SK-N-SH (cell line): ENCODE measurements at regions not wholly inside any gene's neighbourhood (a gene's known extent, or its start where the extent isn't known, plus 50 kb on each side); places are given as distances from the start of the nearest gene placed in this dataset.

ENCODE experiments used
- CTCF ChIA-PET: fragments of 300-600, 350-600 bp; formaldehyde crosslinking; extraction: SDS; loops from one replicate; lab custom pipeline; 2021; lab: Yijun Ruan, JAX
- POLR2A ChIA-PET: fragments of 350-600 bp; sonication (Branson Sonifier 250); formaldehyde crosslinking; extraction: SDS; loops from one replicate; lab custom pipeline; 2020; ENCODE audit warnings: antibody characterized with exemption, inconsistent platforms; lab: Yijun Ruan, JAX
- DNase-seq: peaks from one replicate; pipeline ENCODE4 v3.0.0; 2012
- H2AFZ ChIP-seq: fragments of 200-600 bp; sonication (generic); 2 replicates; pipeline ENCODE4 v1.8.1; 2016; ENCODE audit warnings: antibody characterized with exemption, mild to moderate bottlenecking, low read depth
- H3F3A ChIP-seq: fragments of 200-600 bp; sonication (generic); replicated peaks from 2 replicates; pipeline ENCODE3; 2016; ENCODE audit warnings: antibody characterized with exemption, mild to moderate bottlenecking; ENCODE audit not compliant: insufficient read depth
- H3K27ac ChIP-seq, 2 experiments: fragments of 200-500 bp in 1 of 2; fragments of 200-600 bp in 1 of 2; sonication (Bioruptor generic) in 1 of 2; sonication (generic), shearing (Covaris generic) in 1 of 2; 2 replicates each; pipeline versions ENCODE4 v1.5.1 to v1.6.1; 2014 to 2016; ENCODE audit warnings: low read depth in 2 of 2, inconsistent platforms in 1 of 2, low read length in 1 of 2, mild to moderate bottlenecking in 1 of 2, mixed read lengths in 1 of 2
- H3K27me3 ChIP-seq: fragments of 200-600 bp; sonication (generic), shearing (Covaris generic); 2 replicates; pipeline ENCODE4 v1.6.1; 2016; ENCODE audit warnings: mixed run types; ENCODE audit not compliant: insufficient read depth
- H3K36me3 ChIP-seq, 2 experiments: fragments of 200-500 bp in 1 of 2; fragments of 200-600 bp in 1 of 2; sonication (Bioruptor generic) in 1 of 2; sonication (generic) in 1 of 2; replicated peaks in 1 of 2; 2 replicates each; pipeline versions ENCODE3 to v1.5.1; 2014 to 2016; ENCODE audit warnings: low read length in 1 of 2, mild to moderate bottlenecking in 1 of 2; ENCODE audit not compliant: insufficient read depth in 2 of 2, control insufficient read depth in 1 of 2
- H3K4me1 ChIP-seq, 2 experiments: fragments of 200-500 bp in 1 of 2; fragments of 200-600 bp in 1 of 2; sonication (Bioruptor generic) in 1 of 2; sonication (generic), shearing (Covaris generic) in 1 of 2; 2 replicates each; pipeline versions ENCODE4 v1.5.1 to v1.6.1; 2014 to 2016; ENCODE audit warnings: low read depth in 1 of 2, low read length in 1 of 2, mixed run types in 1 of 2; ENCODE audit not compliant: insufficient read depth in 2 of 2, control insufficient read depth in 1 of 2
- H3K4me2 ChIP-seq: fragments of 200-600 bp; sonication (generic), shearing (Covaris generic); 2 replicates; pipeline ENCODE4 v1.6.1; 2017; ENCODE audit warnings: mixed run types
- H3K4me3 ChIP-seq, 2 experiments: fragments of 200-500 bp in 1 of 2; fragments of 200-600 bp in 1 of 2; sonication (Bioruptor generic) in 1 of 2; sonication (generic), shearing (Covaris generic) in 1 of 2; 2 replicates each; pipeline versions ENCODE4 v1.5.1 to v1.8.1; 2014 to 2016; ENCODE audit warnings: low read depth in 2 of 2, inconsistent platforms in 1 of 2, low read length in 1 of 2, mild to moderate bottlenecking in 1 of 2, mixed read lengths in 1 of 2, moderate library complexity in 1 of 2
- H3K79me2 ChIP-seq: fragments of 200-600 bp; sonication (generic); 2 replicates; pipeline ENCODE4 v1.8.1; 2017; ENCODE audit warnings: mild to moderate bottlenecking; ENCODE audit not compliant: insufficient read depth
- H3K9ac ChIP-seq: fragments of 200-600 bp; sonication (generic); 2 replicates; pipeline ENCODE4 v1.6.1; 2017; ENCODE audit warnings: mixed run types
- H3K9me2 ChIP-seq: fragments of 200-600 bp; sonication (generic); 2 replicates; pipeline ENCODE4 v1.6.1; 2017; ENCODE audit warnings: mixed run types
- H3K9me3 ChIP-seq: fragments of 200-600 bp; sonication (generic); 2 replicates; pipeline ENCODE4 v1.6.1; 2017; ENCODE audit warnings: mixed run types, mild to moderate bottlenecking, moderate library complexity
- H4K20me1 ChIP-seq: fragments of 200-600 bp; sonication (generic); 2 replicates; pipeline ENCODE4 v1.6.1; 2017; ENCODE audit warnings: mild to moderate bottlenecking, mixed run types; ENCODE audit not compliant: insufficient read depth
- CHD2 ChIP-seq: fragments of 150-350 bp; IDR thresholded peaks from 2 replicates; pipeline ENCODE4 v1.6.1; 2018; ENCODE audit warnings: low read length; ENCODE audit not compliant: partially characterized antibody
- EP300 ChIP-seq, 2 experiments: IDR thresholded peaks; 2 replicates each; pipeline versions ENCODE4 v1.4.0 to v1.6.1; 2012; ENCODE audit warnings: borderline replicate concordance in 1 of 2, low read depth in 1 of 2, low read length in 1 of 2
- FOSL2 ChIP-seq: IDR thresholded peaks from 2 replicates; pipeline ENCODE4 v1.4.0; 2012; ENCODE audit warnings: low read depth, mild to moderate bottlenecking, moderate library complexity, borderline replicate concordance
- FOXJ3 ChIP-seq: sonication (generic); formaldehyde crosslinking; IDR thresholded peaks from 2 replicates; pipeline ENCODE4 v1.5.1; 2020; ENCODE audit warnings: mild to moderate bottlenecking, missing genetic modification reagents
- GATA2 ChIP-seq: sonication (generic); formaldehyde crosslinking; IDR thresholded peaks from 2 replicates; pipeline ENCODE4 v1.5.0; 2020; ENCODE audit warnings: mild to moderate bottlenecking, missing genetic modification reagents
- JUND ChIP-seq: IDR thresholded peaks from 2 replicates; pipeline ENCODE4 v1.4.0; 2012
- MAX ChIP-seq: IDR thresholded peaks from 2 replicates; pipeline ENCODE4 v1.4.0; 2012; ENCODE audit warnings: low read depth
- MXI1 ChIP-seq: IDR thresholded peaks from 2 replicates; pipeline ENCODE4 v1.6.1; 2012; ENCODE audit warnings: mild to moderate bottlenecking, low read depth, low read length, improper control_type of control experiment
- NRF1 ChIP-seq: IDR thresholded peaks from 2 replicates; pipeline ENCODE4 v1.6.1; 2012; ENCODE audit warnings: low read depth, mild to moderate bottlenecking, low read length
- RAD21 ChIP-seq: IDR thresholded peaks from 2 replicates; pipeline ENCODE4 v1.6.1; 2012; ENCODE audit warnings: mild to moderate bottlenecking, low read length
- RCOR1 ChIP-seq: fragments of 150-350 bp; IDR thresholded peaks from 2 replicates; pipeline ENCODE4 v1.6.1; 2017; ENCODE audit warnings: antibody characterized with exemption, low read length
- RXRA ChIP-seq: IDR thresholded peaks from 2 replicates; pipeline ENCODE4 v1.4.0; 2012; ENCODE audit warnings: low read depth, mild to moderate bottlenecking, borderline replicate concordance
- SMC3 ChIP-seq: IDR thresholded peaks from 2 replicates; pipeline ENCODE4 v1.6.1; 2012; ENCODE audit warnings: low read depth, low read length, improper control_type of control experiment
- TAF1 ChIP-seq: IDR thresholded peaks from 2 replicates; pipeline ENCODE4 v1.6.1; 2012; ENCODE audit warnings: low read depth, mild to moderate bottlenecking, low read length, moderate library complexity, borderline replicate concordance
- TCF12 ChIP-seq: IDR thresholded peaks from 2 replicates; pipeline ENCODE4 v1.4.0; 2012
- TEAD4 ChIP-seq: IDR thresholded peaks from 2 replicates; pipeline ENCODE4 v1.4.0; 2012; ENCODE audit warnings: mild to moderate bottlenecking, borderline replicate concordance; ENCODE audit not compliant: insufficient read depth
- USF1 ChIP-seq: IDR thresholded peaks from 2 replicates; pipeline ENCODE4 v1.4.0; 2012; ENCODE audit warnings: low read depth, borderline replicate concordance
- WGBS: methylation state at CpG from one replicate; pipeline ENCODE4 v1.1.6; 2017; ENCODE audit warnings: low lambda C conversion rate; 5-methylcytosine and 5-hydroxymethylcytosine counted together

- Histone ChIP-seq H2AFZ (no peak overlapping the region), H3K36me3 (no peaks in the 10 kb centered on the region), H3K27me3 (no peaks in the 10 kb centered on the region), H3K9ac (no peak overlapping the region), H3K9me2 (no peaks in the 10 kb centered on the region), H3K4me2 (no peak overlapping the region), H3K4me3 (no peak overlapping the region), H3K79me2 (no peaks in the 10 kb centered on the region), H3K27ac (peak overlapping the region in 1 of 2 experiments; percentile 99; a peak in 2 of 4 replicates), H3F3A (no peaks in the 10 kb centered on the region), H3K4me1 (peaks cover 0 to 13% of the 10 kb centered on the region in 2 experiments; a peak in 2 of 4 replicates), H3K9me3 (no peaks in the 10 kb centered on the region), H4K20me1 (no peaks in the 10 kb centered on the region)
- peak; percentile 80 for DNase-seq
- 80% methylated on average over 8 of the region's 8 CpGs for WGBS
- CTCF ChIA-PET: interaction anchor here (0.9 to 1.8 kb wide), 5 partner anchors 17 to 202 kb away, joined by 3 to 6 read pairs (median 4); no protein-coding TSS in a partner anchor
- TF ChIP-seq EP300 (IDR thresholded peaks at IDR 0.05; ENCODE audit: borderline replicate concordance in 1 of 2, low read depth in 1 of 2, low read length in 1 of 2) (peak in 1 of 2 experiments; percentile 90; a peak in 2 of 4 replicates), RAD21 (peak; percentile 52), CHD2 (peak; percentile 59), RXRA (no peak), GATA2 (CRISPR knock-in tag) (peak; percentile 72), NRF1 (no peak), FOSL2 (no peak), TCF12 (0 out of 2 replicates have a peak, but pooled peaks have one; percentile 5), USF1 (no peak), SMC3 (peak; percentile 10; the same call in 1 of the 2 replicates), RCOR1 (peak; percentile 49), MXI1 (peak; percentile 69; the same call in 1 of the 2 replicates), FOXJ3 (CRISPR knock-in tag) (peak; percentile 76)
- POLR2A ChIA-PET: interaction anchor here (0.8 to 1.2 kb wide), 2 partner anchors 364 to 511 kb away, joined by 3 read pairs; partner anchors contain the start of gene TBL1XR1
These were observed 364.6 kb upstream of the TBL1XR1 start for GRCh38 chr3:177561769-177562392.

- H3K9ac ChIP-seq: no peak overlapping the region
- no peaks in the 10 kb centered on the region for H3K9me2 ChIP-seq
- no peak overlapping the region for H3K4me3 ChIP-seq
- WGBS: 88% methylated on average over 3 of the region's 3 CpGs
- TF ChIP-seq JUND (no peak), TEAD4 (no peak), TCF12 (no peak), MAX (no peak), GATA2 (CRISPR knock-in tag) (no peak), TAF1 (no peak)
- no peak overlapping the region for H3K4me2 ChIP-seq
- H3F3A ChIP-seq: peaks cover 4% of the 10 kb centered on the region
- H3K9me3 ChIP-seq: no peaks in the 10 kb centered on the region
- no peaks in the 10 kb centered on the region for H3K27me3 ChIP-seq
- H3K27ac ChIP-seq: peak overlapping the region in 1 of 2 experiments; percentile 99; a peak in 2 of 4 replicates
- H3K79me2 ChIP-seq: no peaks in the 10 kb centered on the region
- no peak overlapping the region for H2AFZ ChIP-seq
- H4K20me1 ChIP-seq: no peaks in the 10 kb centered on the region
- DNase-seq: no peak
- CTCF ChIA-PET: no interaction called here
- H3K36me3 ChIP-seq: no peaks in the 10 kb centered on the region
- POLR2A ChIA-PET: no interaction called here
- peaks cover 0 to 16% of the 10 kb centered on the region in 2 experiments; a peak in 2 of 4 replicates for H3K4me1 ChIP-seq
These were observed 366.0 kb upstream of the TBL1XR1 start for GRCh38 chr3:177563243-177563780.
